HFF-Myc (cell line): ENCODE measurements at regions not wholly inside any gene's neighbourhood (a gene's known extent, or its start where the extent isn't known, plus 50 kb on each side); places are given as distances from the start of the nearest gene placed in this dataset.

Experiments used
- DNase-seq: peaks from one replicate; pipeline ENCODE4 v3.0.0-alpha.2; 2011; ENCODE audit warnings: low read depth; ENCODE audit errors: extremely low read depth
- H3K4me3 ChIP-seq: replicated peaks from 2 replicates; pipeline ENCODE4 v1.5.1; 2011; ENCODE audit warnings: low read depth, mild to moderate bottlenecking, control low read depth, low read length
- TF ChIP-seq, protein P1 (sequence below): IDR thresholded peaks from 2 replicates; pipeline ENCODE4 v1.5.1; 2012; ENCODE audit warnings: mild to moderate bottlenecking, low read depth, low read length, control low read depth; ENCODE audit errors: missing control alignments

DNA sequence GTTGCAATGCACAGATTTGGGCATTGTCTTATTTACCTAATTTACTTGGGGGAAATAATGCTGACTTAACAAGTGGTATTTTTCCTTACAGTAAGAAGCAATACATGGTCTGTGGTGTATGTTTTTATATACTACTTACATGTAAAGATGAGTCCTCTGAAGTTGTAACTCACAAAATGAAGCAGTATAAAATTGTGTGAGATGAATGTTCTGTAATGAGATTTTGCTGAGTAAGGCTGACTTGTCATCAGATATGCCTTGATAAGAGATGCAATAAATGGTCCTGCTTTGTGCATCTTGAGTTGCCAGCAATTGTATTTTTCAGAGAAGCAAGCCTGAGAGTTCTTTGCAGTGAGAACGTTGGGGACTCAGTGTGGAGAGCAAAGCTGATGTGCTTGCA is 92.2 kb upstream of the GNAQ start:
- DNase-seq, result no peak
- TF ChIP-seq, protein P1, sequence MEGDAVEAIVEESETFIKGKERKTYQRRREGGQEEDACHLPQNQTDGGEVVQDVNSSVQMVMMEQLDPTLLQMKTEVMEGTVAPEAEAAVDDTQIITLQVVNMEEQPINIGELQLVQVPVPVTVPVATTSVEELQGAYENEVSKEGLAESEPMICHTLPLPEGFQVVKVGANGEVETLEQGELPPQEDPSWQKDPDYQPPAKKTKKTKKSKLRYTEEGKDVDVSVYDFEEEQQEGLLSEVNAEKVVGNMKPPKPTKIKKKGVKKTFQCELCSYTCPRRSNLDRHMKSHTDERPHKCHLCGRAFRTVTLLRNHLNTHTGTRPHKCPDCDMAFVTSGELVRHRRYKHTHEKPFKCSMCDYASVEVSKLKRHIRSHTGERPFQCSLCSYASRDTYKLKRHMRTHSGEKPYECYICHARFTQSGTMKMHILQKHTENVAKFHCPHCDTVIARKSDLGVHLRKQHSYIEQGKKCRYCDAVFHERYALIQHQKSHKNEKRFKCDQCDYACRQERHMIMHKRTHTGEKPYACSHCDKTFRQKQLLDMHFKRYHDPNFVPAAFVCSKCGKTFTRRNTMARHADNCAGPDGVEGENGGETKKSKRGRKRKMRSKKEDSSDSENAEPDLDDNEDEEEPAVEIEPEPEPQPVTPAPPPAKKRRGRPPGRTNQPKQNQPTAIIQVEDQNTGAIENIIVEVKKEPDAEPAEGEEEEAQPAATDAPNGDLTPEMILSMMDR, result no peak
- no peak overlapping the region for H3K4me3 ChIP-seq

DNA sequence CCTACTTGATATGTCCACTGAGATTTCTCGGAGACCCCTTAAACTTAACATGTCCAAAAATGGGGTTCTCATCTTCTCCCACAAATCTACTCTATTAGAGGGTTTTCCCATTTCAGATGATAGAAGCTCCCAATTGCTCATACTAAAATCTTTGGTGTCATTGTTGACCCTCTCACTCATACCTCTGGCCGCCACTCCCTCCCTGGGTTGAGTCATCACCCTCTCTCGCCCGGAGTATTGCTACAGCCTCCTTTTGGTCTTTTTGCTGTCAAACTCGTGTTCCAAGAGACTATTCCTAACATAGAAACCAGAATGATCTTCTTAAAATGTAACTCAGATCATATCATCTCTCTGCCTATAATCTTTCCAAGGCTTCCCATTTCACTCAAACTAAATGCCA is 91.0 kb upstream of the GNAQ start:
- DNase-seq, result no peak
- TF ChIP-seq, protein P1, result no peak
- H3K4me3 ChIP-seq, result no peak overlapping the region

DNA sequence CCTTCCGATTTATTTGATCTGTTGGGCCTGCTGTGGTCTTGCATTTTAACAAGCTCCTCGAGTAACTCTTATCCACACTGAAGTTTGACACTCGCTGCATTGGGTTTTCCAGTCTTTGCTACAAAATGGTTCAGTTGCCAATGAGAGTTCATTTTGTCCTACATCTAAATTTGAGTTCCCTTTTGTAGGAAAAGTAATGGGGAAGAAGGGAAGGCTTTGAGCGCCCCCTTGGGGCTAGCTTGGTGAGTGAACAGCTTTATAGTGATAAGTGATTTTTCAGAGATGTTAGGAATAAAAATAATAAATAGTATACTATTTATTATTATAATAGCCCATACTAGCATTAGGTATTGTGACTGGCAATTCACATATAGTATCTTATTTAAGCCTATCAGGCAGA is 89.9 kb upstream of the GNAQ start:
- no peak overlapping the region for H3K4me3 ChIP-seq
- TF ChIP-seq, protein P1, result peak; percentile 83
- no peak for DNase-seq

DNA sequence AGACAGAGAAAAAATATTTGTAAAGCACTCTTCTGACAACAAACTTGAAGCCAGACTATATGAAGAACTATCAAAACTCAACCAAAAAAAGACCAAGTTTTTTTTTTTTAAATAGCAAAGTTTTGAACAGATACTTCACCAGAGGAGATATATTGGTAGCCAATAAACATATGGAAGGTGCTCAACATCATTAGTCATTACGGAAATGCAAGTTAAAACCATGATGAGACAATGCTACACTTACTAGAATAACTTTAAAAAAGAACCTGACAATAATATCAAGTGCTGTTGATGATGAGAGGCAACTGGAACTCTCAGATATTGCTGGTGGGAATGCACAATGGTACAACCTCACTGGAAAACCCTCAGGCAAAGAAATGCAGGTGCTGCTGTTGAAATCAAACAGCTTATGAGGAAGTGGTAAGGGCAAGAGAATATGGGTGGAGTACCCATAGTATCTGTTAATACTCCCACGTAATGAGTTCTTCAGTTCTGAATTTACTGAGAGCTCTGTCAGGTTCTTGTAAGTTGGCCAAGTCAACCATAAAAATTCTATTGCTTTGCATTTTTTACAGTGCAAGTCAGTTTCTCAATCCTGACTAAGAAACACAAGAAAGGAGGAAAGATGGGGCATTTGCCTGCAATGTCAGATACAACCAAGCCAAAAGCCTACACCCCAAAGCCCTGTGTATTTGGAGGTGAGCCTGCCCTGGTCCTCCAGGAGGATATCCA is 87.3 kb upstream of the GNAQ start:
- H3K4me3 ChIP-seq, result no peak overlapping the region
- no peak for DNase-seq

DNA sequence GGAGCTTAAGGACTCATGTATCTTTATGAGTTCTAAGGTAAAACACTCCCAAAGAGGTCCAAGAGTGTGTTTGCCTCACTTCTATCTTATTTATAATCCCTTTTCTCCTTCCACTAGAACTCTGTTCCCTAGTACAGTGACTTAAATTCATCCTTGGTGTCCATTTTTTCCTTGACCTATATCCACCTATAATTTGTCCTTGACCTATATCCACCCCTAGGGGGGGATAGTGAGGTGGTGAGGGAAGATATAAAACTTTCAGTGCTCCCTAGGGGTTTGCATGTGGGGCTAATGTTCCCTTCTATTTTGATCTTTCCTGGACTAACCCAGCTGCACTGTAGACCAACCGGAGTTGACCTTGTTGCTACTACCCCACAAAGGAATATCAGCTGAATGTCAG is 83.5 kb upstream of the GNAQ start:
- H3K4me3 ChIP-seq, result no peak overlapping the region
- TF ChIP-seq, protein P1, result peak; percentile 31
- DNase-seq, result no peak

More for the DNA sequence above, 87.3 kb upstream of the GNAQ start:
- TF ChIP-seq, protein P1, result no peak

DNA sequence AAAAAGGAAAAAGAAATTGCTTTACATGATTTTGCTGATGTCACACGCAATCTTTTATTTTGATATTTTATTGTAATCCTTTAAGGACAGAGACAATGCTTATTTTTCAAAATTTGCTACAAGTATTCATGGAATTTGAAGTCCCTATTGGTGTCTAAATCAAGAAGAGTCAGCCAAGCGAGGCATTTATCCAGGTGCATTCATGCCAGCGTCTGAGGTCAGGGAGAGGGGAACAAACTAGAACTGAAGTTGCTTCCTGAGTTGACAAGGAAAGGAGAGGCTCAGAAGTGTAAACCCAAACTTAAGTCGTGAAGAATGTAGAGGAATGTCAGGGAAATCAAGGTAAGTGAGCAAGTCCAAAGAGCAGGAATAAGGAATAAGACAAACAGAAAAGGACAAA is 83.0 kb upstream of the GNAQ start:
- no peak for DNase-seq
- no peak overlapping the region for H3K4me3 ChIP-seq
- TF ChIP-seq, protein P1, result no peak

DNA sequence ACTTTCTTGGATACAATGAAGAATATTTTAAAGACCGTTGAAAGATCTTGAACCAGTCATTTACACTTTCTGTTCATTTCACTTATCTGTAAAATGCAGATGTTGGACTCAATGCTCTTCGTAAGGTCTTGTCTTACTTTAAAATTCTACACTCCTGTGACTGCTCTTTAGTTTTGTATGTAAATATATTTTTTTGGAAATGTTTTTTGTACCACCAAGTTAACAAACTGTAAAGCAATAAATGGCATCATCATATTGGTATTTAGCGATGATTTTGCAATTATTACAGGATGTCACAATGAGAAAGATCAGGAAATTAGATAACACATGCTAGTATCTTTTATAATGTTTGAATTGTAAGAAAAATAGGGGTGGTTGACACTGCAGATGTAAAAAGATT is 80.8 kb upstream of the GNAQ start:
- no peak overlapping the region for H3K4me3 ChIP-seq
- no peak for DNase-seq
- TF ChIP-seq, protein P1, result no peak
